ENCODE measurements at regions not wholly inside any gene's neighbourhood (a gene's known extent, or its start where the extent isn't known, plus 50 kb on each side); places are given as distances from the start of the nearest gene placed in this dataset.

DNA sequence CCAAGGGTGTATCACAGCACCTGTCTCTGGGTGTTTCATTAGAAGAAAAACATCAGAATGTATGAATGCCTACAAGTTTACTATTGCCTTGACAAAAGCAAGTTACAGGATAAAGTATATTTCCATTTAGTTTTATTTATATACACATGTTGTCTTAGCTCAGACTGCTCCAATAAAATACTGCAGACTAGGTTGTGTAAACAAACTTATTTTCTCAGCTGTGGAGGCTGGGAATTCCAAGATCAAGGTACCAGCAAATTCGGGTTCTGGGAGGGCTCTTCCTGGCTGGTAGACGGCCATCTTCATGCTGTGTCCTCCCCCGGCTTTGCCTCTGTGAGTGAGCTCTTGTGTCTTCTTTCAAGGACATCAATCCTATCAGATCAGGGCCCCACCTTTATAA lies 77.1 kb upstream of the UNC5B start:
- TF ChIP-seq, protein P1, sequence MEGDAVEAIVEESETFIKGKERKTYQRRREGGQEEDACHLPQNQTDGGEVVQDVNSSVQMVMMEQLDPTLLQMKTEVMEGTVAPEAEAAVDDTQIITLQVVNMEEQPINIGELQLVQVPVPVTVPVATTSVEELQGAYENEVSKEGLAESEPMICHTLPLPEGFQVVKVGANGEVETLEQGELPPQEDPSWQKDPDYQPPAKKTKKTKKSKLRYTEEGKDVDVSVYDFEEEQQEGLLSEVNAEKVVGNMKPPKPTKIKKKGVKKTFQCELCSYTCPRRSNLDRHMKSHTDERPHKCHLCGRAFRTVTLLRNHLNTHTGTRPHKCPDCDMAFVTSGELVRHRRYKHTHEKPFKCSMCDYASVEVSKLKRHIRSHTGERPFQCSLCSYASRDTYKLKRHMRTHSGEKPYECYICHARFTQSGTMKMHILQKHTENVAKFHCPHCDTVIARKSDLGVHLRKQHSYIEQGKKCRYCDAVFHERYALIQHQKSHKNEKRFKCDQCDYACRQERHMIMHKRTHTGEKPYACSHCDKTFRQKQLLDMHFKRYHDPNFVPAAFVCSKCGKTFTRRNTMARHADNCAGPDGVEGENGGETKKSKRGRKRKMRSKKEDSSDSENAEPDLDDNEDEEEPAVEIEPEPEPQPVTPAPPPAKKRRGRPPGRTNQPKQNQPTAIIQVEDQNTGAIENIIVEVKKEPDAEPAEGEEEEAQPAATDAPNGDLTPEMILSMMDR (IDR thresholded peaks at IDR 0.05; ENCODE audit: borderline replicate concordance, extremely low read depth, low read length, poor library complexity, severe bottlenecking) = no peak
- no peak for TF ChIP-seq EZH2 (IDR thresholded peaks at IDR 0.05; ENCODE audit: borderline replicate concordance, low read depth, low read length, severe bottlenecking)
